HG02943 (cell line): ENCODE measurements at regions not wholly inside any gene's neighbourhood (a gene's known extent, or its start where the extent isn't known, plus 50 kb on each side); places are given as distances from the start of the nearest gene placed in this dataset.

Experiments
- ATAC-seq: cut with Tn5 transposase; IDR thresholded peaks from one replicate; pipeline ENCODE4 v1.9.1; 2021; ENCODE audit warnings: mild to moderate bottlenecking, low read depth, moderate library complexity; ENCODE audit not compliant: unreplicated experiment

DNA sequence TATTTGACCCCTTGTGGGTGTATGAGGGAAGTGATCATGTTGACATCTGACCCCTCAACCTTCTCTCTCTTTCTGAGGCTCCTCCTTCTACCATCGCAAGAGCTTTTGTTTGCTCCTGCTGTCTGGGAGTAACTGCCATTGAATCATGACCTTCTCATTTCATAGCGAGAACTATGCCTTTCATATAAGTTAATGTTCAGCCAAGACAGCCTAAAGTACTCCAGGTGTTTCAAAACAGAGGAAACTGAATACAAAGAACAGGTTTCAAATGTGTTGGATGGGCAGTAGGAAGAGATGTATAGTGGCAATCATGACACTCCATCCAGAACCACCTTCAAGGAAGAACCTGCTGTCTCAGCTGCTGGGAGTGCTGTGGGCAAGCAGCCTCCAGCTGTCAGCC is 403.1 kb downstream of the MID1IP1 start:
- ATAC-seq, result no peak

DNA sequence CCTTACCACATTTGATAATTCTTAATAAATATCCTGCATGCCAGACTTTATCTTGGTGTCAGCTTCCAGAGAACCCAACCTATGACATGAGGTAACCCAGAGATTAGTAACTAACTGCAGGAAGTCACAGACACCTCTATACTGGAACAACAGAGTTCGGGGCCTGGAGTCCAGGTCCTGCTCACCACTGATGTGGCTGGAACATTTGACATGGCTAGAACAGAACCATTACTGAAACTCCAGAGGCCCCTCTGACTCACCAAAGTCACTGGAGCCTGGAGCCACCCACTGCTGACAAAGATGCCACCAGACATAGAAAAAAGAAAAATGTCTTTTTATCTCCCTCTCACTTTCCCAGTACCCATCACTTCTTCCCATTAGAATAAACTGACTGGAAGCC is 403.7 kb downstream of the MID1IP1 start:
- no peak for ATAC-seq

- ATAC-seq, result no peak
These were observed 404.2 kb downstream of the MID1IP1 start for GRCh38 chrX:39205467-39205866.

DNA sequence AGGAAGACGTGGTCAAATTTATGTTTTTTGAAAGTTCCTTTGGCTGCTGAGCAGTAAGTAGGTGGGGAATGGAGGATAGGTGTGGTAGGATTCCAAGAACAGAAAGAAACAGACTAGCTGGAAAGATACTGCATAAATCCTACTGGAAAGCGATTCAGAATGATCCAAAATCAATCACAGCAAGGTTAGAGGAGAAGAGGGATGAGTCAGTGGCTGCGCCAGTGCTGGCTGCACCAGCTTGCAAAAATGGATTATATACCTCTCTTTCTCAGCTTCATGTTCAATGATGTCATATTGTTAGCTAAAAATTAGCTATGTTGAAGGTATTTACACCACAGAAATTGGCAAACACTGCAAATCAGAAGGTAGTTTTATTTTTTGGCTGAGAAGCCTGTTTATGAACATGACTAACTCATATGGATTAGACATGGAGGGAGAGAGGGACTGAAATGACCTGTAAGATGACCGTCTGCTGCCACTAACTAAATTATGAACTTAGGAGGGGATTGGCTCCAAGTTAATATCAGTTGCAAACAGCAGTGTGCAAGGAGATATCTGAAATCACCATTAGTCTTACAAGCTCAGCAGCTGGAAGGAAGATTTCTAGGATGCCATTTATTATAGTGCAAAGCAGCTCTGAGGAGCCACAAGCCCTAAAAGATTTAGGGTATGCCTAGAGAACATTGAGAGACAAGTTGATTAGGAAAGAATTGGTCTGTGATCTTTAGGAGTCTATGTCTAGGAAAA is 405.3 kb downstream of the MID1IP1 start:
- no peak for ATAC-seq

GRCh38 chrX:39211501-39211900 is 410.2 kb downstream of the MID1IP1 start:
- ATAC-seq, result no peak

DNA sequence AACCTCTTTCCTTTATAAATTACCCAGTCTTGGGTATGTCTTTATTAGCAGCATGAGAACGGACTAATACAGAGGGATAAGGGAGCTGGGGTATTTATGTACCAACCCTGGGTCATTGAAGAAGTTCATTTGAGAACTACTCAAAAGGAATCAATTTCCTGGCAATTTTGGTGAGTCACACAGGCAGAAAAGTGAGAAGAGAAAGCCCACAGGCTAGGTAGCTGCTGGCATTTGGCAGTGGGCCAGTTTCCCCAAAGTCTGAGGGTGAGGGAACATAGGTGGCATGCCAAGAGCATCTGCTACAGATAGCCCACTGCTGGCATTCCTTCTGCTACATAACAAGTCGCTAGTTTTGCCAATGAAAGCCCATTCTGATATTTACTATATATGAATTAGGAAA is 411.2 kb downstream of the MID1IP1 start:
- no peak for ATAC-seq

DNA sequence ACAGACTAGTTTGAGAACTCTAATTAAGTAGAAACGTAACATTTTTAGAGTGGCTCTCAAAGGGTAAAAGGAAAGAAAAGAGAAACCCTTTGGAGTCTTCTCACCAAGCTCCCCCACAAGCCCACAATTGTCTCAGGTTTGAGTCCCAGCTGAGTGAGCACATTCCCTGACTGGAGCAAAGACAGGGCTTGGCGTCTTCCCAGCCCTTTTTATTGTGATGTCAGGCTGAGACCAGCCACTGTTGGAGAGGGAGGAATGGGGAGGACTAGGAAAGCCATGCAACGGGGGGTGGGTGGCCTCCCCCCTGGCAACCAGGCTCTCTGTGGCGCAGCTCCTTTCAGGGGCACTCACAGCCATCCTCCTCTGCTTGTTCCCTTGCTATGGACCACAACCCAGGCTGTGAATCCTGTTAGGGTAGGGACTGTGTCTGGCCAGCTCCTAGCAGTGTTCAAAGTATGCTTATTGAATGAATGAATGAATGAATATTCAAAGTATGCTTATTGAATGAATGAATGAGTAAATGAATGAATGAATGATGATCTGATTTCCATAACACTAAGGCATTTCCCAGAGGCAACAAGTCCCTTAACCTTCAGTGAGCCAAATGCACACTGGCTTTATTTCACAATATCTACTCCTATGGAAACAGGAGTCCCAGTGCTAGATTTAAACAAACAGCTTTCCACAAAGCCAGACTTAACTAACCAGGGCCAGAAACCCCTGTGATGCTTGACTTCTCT is 413.3 kb downstream of the MID1IP1 start:
- ATAC-seq, result no peak

DNA sequence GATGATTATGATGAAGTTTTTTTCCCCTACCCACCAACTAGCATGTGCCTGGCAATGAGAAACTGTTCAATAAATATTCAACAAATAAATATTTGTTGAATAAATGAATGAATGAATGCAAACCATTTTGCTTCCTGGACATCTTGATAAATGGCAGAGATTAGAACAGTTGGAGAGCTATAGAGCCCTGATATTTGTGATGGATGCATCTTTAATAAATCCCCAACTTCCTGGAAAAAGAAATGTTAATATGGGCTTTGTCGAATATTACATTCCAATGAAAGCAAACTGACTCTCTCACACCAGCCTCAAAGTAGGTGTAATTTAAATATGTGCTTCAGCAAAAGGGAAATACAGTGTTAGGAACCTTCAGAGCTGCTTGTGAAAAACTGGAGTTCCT is 419.7 kb downstream of the MID1IP1 start:
- no peak for ATAC-seq

DNA sequence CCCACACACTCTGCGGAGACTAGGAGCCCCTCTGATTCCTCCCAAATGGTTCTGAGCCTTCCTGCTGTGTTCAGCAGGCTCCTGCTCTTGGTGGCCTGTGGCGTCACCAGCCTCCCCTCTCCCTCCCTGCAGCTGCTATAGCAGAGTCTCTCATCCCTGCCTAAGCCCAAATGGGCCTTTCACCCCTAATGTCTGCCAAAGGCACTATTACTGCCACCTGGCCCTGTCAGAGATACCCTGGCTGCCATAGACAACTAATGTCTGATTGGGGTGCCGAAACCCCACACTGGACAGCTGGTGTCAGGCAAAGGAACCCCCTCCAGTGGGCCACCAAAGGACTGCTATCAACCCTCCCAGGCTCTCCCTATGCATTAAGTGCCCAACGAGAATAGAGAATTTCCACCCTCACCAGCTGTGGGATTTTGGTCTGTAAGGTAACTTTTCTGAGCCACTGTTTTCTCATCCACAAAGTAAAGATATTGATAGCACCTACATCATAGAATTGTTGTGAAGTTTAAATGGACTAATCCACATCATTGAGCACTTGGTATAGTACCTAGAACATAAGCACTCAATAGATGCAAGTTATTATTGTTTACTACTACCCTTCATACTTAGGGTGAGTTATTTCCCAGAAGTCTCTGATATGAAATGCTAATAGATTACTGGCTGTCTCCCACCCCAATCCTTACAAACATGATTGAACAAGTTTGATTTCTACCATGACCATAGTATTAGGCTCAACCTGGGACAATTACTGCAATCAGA is 421.3 kb downstream of the MID1IP1 start:
- no peak for ATAC-seq

DNA sequence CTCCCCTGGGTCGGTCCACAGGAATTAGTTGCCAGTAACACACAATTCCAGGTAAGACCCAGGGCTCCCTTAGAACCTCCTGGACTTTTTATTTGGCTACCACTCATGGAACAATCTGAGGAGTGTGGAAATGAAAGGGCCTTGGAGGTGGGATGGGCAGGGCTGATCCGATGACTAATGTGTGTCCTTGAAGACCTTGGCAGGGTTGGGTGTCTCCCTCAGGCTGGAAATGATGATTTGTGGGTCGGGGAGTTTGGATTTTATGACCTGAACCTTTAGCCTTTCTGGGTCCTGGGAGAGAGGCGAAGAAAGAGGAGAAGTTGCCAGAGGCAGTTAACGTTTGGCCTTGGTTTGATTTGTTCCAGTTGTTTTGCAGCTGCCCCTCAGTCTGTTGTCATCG is 425.0 kb downstream of the MID1IP1 start:
- ATAC-seq, result no peak

- no peak for ATAC-seq
These were observed 426.1 kb downstream of the MID1IP1 start for GRCh38 chrX:39227371-39227770.

DNA sequence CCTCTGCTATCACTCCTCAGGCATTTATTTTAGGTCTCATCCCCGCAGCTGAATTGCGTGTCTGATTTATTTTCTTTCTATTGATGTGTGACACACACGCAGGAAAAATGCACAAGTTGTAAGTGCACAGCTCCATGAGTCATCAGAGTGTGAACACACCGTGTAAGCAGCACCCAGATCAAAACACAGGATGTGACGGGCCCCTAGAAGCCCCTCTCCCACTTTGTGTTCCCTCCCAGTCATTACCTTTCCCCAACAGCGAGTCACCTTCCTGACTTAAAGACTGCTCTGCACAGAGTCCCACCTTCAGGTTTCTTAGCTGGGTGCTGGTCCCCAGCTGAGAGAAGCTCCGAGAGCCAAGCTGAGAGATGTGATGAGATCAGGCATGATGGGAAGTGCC is 436.7 kb downstream of the MID1IP1 start:
- ATAC-seq, result no peak

DNA sequence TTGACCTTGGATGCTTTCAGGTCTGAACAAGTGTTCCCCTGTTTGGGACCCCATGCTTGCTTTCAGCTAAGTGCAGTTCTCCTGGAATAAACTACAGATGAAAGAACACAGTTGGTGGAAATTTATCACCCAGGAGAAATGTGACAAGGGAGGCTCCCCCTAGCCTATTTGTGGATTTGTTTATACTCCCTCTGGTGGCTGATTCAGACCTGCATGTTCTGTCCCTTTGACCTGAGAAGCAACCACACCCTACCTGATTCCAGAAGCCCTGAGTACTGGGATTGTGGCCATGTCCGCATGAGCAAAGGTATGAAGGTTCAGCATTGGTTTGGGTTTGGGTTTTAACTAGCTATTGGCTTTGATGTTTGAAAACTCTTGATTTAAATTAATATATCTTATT is 440.9 kb downstream of the MID1IP1 start:
- ATAC-seq, result no peak

- no peak for ATAC-seq
These were observed 442.9 kb downstream of the MID1IP1 start for GRCh38 chrX:39244147-39244546.

DNA sequence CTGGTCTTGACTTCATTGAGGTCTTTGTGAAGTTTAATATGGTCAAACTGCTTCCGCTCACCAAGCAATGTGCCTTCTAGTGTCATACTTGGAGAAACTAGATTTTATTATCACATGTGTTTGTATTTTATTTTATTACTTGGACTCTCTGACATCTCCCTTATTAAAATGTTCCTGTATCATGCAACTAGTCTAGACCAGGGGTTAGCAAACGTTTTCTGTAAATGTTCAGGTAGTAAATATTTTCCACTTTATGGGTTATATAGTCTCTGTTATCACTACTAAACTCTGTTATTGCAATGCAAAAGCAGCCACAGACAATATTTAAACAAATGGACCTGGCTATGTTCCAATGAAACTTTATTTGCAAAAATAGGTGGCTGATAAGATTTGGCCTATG is 443.8 kb downstream of the MID1IP1 start:
- no peak for ATAC-seq

GRCh38 chrX:39247536-39247935 is 446.3 kb downstream of the MID1IP1 start:
- no peak for ATAC-seq

GRCh38 chrX:39248330-39248729 is 447.1 kb downstream of the MID1IP1 start:
- ATAC-seq, result no peak

- no peak for ATAC-seq
These were observed 448.7 kb downstream of the MID1IP1 start for GRCh38 chrX:39249999-39250398.

- no peak for ATAC-seq
These were observed 450.7 kb downstream of the MID1IP1 start for GRCh38 chrX:39251995-39252394.

DNA sequence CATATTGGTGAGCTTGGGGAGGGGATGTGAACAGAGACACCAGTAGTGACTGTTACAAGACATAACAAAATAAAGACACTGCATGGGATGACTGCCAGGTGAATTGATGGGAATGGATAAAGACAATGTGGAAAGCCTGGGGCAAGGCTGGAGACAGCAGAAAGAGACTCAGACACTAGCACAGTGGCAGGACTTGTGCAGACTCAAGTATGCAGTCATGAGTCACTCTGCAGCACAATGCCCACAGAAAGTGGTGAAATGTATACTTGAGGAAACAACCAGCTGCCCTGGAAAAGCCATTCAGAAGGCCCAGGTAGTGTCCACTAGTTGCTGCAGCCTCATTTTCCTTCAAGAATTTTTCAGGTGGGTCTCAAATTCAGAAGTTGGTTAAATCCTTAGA is 452.3 kb downstream of the MID1IP1 start:
- no peak for ATAC-seq

GRCh38 chrX:39258331-39258730 is 457.1 kb downstream of the MID1IP1 start:
- no peak for ATAC-seq
